NCI-H1417 treated with DMSO at 0.1 percent for 48 hours (cell line): ENCODE measurements at regions not wholly inside any gene's neighbourhood (a gene's known extent, or its start where the extent isn't known, plus 50 kb on each side); places are given as distances from the start of the nearest gene placed in this dataset.

Experiments used
- DNase-seq: peaks from one replicate; lab custom pipeline; 2025; lab: John Stamatoyannopoulos, UW

- no peak for DNase-seq
Observed at GRCh38 chr13:37407156-37407555, 191.4 kb downstream of the POSTN start.

- DNase-seq: no peak
Observed at GRCh38 chr13:37406031-37406430, 192.5 kb downstream of the POSTN start.

- no peak for DNase-seq
Observed at GRCh38 chr13:37403776-37404527, 194.6 kb downstream of the POSTN start.

GRCh38 chr13:37401721-37402120, 196.8 kb downstream of the POSTN start:
- DNase-seq: no peak

DNA sequence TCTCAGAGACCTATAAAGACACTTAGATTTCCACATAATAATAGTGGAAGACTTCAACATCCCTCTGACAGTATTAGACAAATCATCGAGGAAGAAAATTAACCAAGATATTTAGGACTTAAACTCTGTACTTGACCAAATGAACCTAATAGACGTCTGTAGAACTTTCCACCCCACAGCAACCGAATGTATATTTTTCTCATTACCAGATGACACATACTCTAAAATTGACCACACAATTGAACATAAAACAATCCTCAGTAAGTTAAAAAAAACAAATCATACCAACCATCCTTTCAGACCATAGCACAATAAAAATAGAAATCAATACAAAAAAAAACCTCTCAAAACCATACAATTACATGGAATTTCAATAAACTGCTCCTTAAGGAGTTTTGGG, 201.0 kb downstream of the POSTN start:
- no peak for DNase-seq

DNA sequence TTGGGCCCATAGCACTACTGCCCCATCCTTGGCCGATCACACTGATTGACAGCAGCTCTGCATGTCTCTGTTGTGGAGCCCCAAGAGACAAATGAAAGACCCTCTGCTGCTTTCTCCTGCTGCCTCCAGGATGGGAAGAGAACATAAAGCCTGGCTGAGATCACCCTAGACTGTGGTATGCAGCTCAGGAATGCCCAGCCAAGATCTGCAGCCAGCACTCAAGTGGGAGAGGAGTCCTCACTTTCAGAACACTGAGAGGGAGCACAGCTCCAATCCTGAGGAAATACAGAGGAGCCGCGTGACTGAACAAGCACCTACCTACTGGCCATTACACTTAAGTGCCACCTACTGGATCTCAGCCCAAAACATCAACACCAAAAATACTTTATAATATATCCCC, 203.0 kb downstream of the POSTN start:
- DNase-seq: no peak

DNA sequence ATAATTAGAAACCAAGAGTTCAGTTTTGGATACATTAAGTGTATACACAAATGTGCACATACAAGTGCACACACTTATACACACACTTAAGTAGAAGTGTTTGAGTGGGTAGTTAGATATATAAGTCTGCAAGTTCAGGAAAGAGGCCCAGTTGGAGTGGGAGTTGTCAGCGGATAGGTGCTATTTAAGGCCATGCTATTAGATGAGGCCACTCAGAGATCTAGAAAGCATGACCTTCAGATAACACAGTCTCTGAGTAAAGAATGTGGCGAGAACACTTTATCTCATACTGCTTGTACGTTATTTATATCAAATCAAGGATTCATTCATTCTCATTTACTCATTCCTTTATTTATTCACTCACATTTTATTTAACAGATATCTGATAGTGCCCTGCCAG, 206.2 kb downstream of the POSTN start:
- DNase-seq: no peak

GRCh38 chr13:37390735-37391134, 207.8 kb downstream of the POSTN start:
- DNase-seq: no peak

DNA sequence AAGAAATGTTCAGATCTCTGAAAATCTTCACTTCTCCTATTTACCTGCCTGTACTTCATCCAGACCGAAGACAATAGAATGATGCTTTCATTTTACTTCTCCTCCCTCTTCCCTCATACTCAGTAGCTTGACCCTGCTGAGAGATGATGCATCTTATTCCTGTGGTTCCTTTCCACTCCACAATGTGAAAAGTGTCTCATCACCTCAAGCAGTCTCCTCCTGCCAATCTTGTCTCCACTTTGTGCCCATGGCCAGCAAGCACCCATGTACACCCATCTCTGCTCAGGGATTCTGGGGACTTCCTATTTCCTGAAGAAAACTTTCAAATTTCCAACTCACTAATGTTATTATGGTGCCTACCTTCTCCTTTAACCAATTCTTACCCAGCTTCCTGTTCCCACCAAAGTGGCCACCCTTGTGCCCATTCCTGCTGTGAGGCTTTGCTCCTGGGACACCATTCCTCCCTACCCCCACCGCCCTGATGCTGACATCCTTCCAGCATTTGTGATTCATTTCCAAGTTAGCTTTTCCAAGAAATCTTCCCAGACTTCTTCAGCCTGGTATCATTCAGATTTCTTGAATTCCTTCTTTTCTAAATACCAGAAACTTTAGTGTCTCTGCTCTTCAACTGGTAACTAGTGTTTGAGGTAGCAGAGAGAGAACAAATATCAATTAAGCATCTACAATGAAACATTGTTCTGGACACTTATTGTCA, 212.5 kb downstream of the POSTN start:
- no peak for DNase-seq

- no peak for DNase-seq
Observed at GRCh38 chr13:37385248-37385647, 213.3 kb downstream of the POSTN start.

GRCh38 chr13:37383856-37384370, 214.7 kb downstream of the POSTN start:
- DNase-seq: no peak

DNA sequence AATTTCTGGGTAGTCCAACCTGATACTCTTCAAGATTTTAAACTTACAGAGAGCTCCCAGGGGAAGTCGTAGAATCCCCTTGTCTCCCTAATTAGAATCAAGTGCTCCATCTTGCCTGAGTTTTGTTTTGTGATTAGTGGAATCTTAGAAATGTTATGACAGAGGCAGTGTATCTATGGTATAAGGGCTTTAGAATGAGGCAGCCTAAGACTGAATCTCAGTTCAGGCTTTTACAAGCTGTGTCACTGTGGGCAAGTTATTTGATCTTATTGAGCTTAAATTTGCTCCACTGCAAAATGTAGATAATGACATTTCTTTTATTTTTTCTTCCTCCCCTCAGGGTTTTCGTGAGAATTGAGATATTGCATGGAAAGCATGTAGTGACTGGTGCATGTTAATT, 215.5 kb downstream of the POSTN start:
- DNase-seq: no peak

GRCh38 chr13:37382146-37382545, 216.4 kb downstream of the POSTN start:
- DNase-seq: no peak

DNA sequence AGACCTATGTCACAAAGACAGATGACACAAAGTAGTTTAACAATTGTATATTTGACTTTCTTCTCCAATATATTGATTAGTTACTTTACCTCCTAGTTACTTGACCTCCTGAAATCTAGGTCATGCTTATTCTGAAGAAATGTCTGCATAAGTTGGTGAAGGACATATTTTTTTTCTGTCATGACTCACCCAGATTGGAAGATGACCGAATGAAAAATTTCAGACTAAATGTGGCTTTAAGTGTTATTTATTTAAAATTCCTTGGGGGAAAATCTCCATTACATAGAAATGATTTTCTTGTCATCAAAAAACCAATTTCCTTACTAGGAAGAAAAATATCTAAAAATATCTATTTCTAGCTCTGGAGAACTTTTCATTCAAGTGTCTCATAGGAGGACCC, 217.1 kb downstream of the POSTN start:
- DNase-seq: no peak

DNA sequence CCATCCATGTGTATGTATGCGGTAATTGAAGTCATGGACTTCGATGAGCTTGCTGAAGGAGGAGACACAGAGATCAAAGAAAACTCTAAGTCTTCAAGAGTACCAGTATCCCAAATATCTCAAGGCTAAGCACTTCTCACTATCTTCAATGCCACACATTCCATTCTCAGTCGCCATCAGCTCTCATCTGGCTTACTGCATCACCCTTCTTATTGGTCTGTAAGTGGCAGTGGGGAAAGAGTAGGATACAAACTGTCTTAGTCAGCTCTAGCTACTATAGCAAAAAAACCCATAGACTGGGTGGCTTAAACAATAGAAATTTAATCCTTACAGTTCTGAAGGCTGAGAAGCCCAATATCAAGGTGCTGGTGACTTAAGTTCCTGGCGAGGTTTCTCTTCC, 218.7 kb downstream of the POSTN start:
- DNase-seq: no peak

DNA sequence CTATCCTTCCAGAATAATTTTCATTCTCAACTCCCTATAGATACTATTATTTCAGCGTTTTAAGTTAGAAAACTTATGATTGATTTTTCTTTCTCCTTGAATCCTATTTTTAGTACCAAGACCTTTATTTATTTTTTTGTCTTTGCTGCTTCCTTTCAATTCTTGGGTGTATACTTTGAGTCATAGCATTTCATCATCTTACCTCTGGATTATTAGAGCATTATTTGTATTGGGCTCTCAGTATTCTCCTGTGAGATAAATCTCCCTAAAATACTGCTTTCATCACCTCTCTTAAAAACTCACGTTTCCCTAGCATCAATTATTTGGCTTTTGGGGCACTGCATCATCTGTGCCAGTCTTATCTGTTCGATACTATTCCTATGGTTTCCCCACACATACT, 222.8 kb downstream of the POSTN start:
- no peak for DNase-seq

DNA sequence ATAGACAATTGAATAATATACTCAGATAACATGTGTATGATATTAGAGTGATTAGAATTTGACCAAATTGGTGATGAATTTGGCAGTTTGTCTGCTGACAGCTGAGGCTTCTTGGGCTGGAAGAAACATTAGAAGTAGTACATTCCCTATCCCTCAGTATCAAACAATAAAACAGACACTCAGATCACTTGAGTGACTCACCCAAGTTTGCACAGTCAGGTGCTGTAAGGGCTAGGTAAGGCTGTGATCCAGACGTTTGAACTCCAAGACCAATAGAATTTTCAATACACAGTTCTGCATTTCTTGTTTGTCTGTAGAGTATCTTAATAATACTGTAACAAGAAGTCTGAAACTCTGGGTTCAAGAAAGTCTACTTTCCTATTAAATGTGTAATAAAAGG, 223.5 kb downstream of the POSTN start:
- no peak for DNase-seq

- no peak for DNase-seq
Observed at GRCh38 chr13:37369616-37370015, 229.0 kb downstream of the POSTN start.

- DNase-seq: no peak
Observed at GRCh38 chr13:37368501-37368900, 230.1 kb downstream of the POSTN start.

DNA sequence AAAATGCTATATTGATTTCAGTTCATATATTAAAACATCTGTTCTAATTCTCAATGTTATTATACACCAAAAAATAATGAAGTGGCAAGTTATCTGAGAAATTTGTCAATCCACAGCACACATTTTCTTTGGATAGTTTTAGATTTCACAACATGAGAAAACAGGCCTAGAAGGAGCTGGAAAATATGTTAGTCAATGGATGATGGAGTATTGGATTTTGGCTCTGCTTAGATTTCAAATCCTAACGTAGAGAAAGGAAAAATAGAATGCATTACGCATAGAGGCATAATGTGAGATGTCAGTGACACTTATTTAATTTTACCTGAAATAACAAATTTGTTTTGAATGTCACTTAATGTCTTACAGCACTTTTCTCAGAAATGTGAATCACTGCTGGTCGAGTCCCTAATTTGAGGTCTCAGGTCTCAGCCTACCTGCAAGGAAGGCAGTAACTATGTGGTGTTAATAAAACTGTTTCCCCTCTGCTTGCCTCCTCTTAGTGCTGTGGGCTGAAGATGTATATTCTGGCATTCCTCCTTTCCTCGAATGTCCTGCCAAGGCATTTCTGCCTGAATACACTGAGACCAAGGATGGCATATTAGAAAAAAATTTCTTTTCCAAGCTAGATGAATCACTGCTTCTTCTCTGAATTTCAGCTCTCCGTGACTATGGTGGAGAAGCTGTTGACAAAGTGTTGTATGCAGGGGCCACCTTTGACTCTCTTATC, 232.4 kb downstream of the POSTN start:
- no peak for DNase-seq

DNA sequence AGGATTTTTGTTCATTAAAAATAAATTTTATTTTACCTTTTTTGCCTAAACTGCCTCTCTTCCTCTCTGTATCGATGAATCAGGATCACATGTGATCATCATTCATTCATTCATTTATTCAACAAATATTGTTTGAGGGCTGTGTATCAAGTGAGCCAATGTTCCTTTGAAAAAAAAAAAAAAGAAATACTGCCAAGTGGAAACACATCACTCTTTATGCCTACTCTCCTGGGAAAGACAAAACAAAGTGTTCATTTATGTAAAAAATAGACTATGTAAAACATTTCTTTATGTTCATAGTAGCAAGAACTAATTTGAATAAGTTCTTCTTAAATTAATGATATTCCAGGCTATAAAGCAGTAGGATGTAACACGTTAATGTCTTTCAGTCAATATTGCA, 233.1 kb downstream of the POSTN start:
- DNase-seq: no peak

DNA sequence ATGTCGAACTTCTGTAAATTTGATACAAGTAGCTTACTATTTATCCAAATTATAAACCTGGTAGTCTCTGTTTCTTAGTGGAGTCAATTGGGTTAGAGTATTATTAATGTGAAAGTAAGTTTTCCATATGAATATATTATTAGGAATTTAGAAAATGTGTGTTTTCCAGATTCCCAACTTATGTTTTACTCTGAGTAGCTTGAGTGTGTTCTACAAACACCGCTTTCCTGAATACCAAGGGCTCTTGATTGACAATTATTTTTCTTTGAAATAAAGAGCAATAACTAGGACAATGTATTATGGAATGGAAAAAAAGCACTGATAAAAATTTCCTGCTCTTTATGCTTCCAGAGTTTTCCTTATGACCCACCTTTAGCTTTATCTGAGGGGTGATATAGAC, 233.6 kb downstream of the POSTN start:
- no peak for DNase-seq

DNA sequence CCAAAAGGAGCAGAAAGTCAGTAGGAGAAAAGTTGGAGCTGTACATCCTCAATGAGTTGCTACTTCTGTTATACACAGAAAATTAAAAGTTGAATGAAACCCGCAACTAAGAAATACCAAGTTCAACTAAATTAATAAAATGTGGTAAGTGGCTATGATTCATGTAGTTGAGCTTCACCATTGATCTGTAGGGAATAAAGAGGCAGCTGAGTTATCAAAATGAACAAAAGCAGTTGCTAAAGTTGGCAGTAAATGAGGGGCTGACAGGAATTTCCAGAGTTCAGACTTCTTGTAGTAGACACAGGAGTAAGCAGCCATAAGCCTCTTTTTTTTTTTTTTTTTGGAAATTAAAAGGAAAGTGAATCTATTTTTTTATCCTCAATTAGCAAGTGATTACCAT, 234.6 kb downstream of the POSTN start:
- no peak for DNase-seq
